Stimulated activated CD8-positive, alpha-beta memory T cell treated with anti-CD3 and anti-CD28 coated beads, Interleukin-4, amount 100 ng/mL, for 48 hours (primary cell): ENCODE measurements at regions not wholly inside any gene's neighbourhood (a gene's known extent, or its start where the extent isn't known, plus 50 kb on each side); places are given as distances from the start of the nearest gene placed in this dataset.
"Not testable (repeated sequence)": the region's sequence is repeated elsewhere in the genome, so short reads cannot be mapped to it uniquely, and the experiment has no call there.

Experiments
- DNase-seq: peaks from one replicate; pipeline ENCODE4 v3.0.0-alpha.2; 2020

DNA sequence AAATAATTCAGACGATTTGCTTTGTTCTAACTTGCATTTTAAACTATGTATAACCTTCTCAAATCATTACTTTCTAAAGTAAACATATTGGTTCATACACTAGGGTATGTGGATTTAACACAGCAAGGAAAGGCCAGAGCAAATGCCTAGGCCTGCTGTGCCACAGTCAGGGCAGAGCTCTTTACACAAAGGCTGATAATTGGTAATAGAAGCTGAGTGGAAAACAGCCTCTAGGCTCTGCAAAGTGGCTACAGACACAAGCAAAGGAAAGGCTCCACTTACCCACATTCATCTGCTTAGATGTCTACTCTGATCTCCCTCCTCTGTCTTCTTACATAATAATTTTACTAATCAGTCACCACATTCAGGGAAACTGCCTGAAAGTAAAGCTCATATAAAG lies 382.9 kb downstream of the OLFM4 start:
- no peak for DNase-seq

DNA sequence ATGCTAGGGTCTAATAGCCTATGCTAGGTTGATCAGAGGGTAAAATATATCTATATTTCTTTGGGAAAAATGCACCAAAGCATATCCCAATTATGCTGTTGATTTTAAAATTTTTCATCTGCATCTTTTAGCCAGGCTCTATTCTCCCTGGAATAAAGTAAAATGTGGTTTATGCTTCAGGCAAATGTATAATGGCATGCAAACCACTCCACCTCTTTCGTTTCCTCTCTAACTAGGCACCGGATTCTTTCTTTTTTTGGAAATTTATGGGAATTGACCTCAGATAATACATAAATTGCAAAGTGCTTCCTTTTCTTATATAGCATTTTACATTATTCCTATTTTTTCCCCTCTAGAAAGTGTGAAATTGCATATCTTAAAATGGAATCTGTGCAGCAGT lies 386.5 kb downstream of the OLFM4 start:
- no peak for DNase-seq

DNA sequence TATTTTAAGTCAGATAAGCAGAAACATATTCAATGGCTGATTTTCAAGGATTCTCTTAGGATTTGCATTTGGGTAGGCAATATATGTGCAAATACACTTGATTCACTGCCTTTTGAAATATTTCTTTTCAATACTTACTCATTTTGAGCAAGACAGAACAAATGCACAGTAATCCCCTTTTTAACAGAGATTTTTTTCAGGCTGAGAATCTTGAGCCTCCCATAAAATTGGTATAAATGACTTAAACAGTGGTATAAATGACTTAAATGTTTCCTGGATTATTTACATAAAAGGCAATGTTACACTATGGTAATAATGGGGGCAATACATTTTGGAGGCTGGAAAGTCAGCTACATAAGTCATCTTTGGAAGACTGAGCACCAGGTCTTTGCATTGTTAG lies 389.0 kb downstream of the OLFM4 start:
- DNase-seq = no peak

DNA sequence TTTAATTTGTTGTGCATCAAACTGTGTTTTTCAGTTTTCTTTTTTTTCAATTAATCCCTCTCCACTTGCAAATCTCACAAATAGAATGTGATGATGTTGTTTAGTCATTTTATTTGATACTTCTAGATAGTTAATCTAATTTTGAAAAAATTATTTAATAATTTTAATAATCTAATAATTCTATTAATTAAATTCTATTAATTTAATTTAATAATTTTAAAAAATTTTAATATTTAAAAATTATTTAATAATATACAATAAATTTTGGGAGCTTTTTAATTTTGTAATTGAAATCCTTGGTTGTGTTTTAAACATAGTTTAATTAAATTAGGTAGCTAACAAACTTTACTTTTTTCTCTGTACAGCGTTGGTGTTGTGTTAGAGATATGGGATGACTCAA lies 393.8 kb downstream of the OLFM4 start:
- no peak for DNase-seq

DNA sequence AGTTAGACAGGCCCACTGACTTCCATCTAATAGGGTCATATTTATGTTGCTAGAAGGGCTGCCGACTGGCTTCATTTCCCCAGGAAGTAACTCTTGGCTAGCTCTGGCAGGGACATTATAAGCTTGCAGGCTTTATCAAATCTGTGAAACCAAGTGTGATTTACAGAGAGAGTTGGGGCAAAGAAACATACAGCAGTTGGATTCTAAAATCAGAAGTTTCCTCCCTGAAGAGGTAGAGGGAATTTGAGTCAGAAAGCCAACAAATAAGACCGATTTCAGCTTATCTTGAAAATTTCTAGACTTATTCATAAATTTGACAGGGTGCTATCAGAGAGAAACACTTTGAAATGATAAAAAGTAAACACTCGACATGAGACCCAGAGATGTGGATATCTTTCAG lies 407.8 kb downstream of the OLFM4 start:
- no peak for DNase-seq

DNA sequence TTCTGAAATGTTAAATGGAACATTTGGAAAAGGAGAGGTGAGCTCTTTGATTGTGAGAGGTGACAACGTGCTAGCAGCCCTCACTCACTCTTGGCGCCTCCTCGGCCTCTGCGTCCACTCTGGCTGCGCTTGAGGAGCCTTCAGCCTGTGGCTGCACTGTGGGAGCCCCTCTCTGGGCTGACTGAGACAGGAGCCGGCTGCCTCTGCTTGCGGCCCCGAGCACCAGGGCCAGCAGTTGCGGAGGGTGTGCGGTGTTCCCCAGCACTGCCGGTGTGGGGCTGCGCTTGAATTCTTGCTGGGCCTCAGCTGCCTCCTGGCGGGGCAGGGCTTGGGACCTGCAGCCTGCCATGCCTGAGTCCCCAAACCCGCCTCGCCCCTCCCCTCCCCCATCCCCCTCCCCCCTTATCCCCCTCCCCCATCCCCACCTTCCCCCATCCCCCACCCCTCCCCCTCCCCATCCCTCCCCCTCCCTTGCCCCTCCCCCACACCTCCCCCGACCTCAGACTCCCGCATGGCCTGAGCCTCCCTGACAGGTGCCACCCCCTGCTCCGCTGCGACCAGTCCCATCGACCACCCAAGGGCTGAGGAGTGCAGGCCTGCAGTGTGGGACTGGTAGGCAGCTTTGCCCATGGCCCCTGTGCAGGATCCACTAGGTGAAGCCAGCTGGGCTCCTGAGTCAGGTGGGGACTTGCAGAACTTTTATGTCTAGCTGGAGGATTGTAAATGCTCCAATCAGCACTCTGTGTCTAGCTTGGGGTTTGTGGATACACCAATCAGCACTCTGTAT lies 411.0 kb downstream of the OLFM4 start:
- DNase-seq = no peak

DNA sequence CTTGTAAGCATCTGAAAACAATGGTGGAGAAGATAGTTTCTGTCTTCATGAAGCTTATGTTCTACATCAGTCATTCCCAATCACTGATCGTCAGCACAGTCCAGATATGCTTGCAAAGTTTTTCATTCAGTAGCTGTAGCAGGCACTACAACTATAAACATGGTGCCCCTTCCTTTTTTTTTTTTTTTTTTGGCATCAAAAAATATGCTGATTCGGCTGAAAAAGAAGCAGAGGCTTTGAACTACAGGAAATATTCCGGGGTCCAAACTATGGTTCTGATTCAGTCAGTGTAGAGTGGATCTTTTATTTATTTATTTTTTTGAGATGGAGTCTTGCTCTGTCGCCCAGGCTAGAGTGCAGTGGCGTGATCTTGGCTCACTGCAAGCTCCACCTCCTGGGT lies 414.4 kb downstream of the OLFM4 start:
- DNase-seq = no peak

DNA sequence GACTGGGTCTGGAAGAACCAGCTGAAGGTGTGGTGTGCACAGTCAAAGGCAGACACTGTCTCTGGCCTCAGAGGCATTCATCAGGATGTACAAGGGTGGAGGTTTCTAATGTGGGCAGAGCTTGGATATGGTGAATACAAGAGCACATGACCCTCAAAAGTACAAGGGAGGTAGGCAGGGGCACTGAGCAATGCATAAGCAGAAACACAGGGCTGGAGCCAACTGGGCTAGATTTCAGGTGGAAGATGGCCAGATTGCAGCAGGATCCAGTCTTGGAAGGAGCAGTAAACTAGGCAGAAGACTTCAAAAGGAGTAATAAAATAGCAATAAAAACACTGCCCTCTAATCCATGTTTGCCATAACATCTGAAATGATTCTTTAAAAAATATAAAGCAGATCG lies 417.1 kb downstream of the OLFM4 start:
- no peak for DNase-seq

DNA sequence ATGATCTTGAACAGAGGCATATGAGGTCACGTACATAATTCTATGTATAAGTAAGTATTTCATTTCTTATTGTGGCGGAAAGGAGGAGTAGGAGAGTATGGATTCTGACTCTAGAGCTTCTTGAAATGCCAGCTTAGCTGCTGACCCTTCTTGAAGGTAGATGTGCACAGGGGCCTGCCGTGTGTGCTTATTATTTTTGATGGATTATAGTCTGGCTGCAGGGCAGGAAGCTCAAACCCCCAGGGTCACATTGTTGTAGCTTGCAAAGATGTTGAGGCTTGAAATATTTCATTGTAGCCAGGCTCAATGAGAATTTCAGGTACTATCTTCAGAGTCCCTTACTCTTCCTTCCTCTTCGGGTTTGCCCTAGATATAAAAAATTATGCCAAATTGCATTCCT lies 418.8 kb downstream of the OLFM4 start:
- no peak for DNase-seq

DNA sequence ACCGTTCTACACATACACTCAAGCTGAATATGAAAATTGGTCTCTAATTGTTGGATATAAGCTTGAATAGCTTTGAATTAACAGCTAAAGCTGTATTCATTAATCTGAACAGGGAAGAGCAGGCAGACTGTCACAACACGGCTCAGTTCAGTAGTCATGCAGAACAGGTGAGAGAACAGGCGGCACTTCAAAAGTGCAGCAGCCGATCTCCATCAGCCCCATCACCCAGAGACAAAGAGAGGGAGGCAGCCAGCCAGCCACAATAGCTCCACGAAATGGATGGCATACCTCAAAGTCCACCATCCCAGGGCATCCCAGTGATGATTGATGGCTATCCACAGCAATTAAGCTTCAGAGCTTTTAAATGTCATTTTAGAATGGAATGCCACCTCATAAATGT lies 419.2 kb downstream of the OLFM4 start:
- DNase-seq = no peak

DNA sequence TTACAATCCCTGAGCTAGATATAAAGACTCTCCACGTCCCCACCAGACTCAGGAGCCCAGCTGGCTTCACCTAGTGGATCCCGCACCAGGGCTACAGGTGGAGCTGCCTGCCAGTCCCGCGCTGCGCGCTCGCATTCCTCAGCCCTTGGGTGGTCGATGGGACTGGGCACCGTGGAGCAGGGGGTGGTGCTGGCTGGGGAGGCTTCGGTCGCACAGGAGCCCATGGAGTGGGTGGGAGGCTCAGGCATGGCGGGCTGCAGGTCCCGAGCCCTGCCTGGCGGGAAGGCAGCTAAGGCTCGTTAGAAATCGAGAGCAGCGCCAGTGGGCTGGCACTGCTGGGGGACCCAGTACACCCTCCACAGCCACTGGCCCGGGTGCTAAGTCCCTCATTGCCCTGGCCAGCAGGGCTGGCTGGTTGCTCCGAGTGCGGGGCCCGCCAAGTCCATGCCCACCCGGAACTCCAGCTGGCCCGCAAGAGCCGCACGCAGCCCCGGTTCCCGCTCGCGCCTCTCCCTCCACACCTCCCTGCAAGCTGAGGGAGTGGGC lies 423.7 kb downstream of the OLFM4 start:
- DNase-seq = not testable (repeated sequence)

DNA sequence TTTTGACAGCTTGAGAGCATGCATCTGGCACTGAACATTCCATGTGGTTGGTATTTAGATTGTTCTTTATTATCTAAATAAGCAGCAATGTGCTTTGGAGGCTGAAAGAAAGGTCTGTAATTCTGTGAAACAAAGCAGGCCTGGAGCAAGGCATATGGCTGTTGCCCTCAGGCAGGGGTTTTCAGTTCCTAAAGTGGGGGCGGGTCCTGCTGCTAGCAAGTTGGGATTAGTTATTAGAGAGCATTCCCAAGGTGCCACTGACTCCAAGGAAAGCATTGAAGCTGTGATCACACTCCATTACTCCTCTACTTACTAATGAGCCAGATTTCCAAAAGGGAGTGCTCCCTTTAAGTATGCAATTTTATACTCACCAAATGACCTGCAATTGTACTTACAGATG lies 432.2 kb downstream of the OLFM4 start:
- DNase-seq = no peak

DNA sequence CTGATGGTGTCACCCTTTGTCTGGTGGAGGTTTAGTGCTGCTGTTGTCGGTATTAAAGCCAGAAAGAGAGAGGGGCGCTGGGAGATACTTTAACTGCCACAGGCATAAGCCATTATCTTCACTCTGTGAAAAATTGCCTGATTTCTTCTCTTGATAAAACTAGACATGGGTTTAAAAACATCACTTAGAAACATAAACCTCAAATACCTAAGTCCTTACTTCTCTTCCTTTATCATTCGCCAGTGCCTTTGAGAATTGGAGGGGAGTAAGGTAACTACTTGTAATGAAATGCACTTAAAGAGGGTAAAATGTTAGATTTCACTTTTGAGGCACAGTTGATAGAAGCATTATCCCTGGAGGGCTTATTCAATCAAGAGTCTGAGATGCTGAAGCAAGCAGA lies 434.5 kb downstream of the OLFM4 start:
- no peak for DNase-seq

DNA sequence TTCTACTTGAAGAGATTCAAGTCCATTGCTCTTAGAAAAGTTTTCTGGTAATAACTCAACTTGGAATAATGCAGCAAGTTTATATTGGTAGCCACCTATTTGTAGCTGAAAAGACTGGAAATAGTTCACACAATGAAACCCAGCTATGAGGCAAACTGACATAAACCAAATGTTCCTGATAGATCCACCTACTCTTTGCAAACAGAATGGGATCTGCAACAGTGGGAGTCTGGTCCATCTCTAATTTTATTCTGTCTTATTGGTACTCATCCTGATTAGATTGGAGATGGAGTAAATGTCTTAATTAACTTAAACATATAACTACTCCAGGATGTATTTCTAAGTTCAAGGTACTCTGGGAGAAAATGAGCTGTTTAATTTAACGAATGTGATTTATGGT lies 438.0 kb downstream of the OLFM4 start:
- no peak for DNase-seq

DNA sequence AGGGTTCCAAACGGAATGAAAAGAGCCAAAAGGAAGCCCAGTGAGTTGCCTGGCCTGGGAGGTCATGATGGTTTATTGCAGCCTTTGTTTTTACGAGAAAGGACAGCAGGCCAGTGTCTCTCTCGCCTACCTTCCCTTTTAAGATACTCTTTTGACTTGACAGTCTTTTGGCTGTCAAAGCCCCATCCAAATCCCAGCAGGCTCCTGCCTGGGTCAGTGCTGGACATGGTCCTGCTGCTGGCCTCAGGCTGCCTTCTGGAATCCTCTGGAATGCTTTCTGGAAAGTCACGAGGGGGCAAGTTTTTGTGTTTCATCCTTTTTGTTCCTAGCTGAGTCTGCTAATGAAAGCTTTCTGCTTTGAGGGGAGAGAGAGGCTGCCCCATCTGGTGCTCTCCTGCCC lies 444.8 kb downstream of the OLFM4 start:
- no peak for DNase-seq

DNA sequence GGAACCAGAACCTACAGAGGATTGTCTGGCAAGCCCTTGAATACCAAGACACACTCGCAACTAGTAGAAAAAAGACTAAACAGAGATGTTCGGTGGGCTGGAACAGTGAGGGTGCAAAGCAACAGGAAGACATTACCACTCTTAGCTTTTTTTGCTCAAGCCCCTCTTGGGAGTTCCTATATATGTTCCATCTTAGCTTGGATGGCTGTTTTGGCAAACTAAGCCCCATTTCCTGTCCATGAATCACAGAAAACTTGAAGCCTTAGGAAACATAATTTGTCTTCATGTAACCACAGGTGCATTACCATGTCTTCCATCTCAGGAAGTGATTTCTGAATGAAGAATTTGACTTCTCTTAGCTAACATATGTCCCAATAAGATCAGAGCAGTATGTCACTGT lies 446.3 kb downstream of the OLFM4 start:
- no peak for DNase-seq

DNA sequence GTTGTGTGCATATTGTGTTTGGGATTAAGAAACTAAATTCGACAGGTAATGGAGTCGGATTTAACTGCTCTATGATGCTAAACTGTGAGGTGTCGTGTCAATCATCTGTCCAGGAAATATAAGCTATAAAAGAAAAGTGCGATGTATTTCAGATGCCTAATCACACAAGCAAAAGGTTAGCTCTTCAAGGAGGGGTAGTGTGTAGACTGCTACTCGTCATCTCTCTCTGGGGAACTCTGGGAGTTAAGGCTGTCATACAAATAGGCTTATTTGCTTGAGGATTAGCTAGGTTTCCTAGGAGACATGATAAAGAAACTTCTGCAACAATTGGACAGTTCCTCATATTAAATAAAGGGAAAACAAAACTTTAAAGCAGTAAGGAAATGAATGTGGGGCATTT lies 462.1 kb downstream of the OLFM4 start:
- no peak for DNase-seq

DNA sequence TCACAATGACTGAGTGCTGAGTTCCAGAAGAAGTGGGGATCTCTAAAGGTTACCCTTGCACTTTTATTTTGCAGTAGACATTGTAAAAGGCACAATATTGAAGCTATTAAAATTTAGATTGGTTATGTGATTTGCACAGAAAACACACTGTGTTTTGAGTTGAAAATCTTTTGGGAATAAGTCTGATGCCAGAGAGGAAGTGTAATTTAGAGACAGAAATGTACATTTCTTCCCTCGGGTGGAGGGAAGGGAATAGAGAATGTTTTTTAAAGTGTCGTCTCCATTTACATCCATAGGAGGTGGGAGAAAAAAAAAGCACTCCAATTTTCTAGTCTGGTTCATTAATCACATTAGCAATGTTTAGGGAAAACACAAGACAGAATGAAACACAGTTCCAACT lies 465.8 kb downstream of the OLFM4 start:
- no peak for DNase-seq

DNA sequence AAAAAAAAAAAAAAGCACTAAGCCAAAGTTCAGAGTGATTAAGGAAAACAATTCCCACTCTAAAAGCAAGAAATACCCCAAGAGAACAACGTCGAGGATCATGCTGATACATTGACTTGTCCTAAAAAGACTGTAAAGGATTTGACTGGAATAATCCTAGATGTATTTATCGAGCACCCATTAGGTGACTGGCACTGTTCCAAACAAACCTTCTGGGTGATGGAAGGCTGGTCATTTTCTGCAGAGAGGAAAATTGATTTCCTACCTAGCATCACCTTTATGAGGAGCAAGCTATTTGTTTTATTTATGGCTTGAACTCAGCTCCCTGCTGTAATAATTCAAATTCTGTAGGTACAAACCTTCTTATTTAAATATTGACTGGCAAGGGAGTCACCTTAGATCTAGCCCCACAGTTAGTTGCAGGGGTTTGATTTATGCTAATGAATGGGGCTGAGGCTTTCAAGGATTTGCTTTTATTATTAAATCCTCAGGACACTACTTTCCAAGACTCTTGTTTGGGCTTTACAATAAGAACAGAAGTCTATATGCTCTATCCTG lies 471.0 kb downstream of the OLFM4 start:
- no peak for DNase-seq

DNA sequence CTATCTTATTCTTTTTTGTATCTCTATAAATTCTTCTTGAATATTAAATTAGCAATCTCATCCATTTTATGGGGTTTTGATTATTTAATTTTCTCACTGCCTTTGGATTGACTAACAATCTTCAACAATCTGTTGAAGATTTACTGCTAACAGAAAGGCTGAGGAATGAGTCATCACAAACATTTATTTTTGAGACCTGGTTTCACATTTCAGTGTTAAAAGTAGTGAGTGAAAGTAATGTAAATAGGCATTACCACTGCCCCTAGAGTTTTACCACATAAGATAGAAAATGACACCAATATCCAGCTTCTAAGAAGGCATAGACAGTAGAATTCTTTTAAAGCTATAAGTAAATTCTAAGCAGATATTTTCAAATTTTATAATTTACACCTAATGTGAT lies 472.8 kb downstream of the OLFM4 start:
- DNase-seq = no peak

DNA sequence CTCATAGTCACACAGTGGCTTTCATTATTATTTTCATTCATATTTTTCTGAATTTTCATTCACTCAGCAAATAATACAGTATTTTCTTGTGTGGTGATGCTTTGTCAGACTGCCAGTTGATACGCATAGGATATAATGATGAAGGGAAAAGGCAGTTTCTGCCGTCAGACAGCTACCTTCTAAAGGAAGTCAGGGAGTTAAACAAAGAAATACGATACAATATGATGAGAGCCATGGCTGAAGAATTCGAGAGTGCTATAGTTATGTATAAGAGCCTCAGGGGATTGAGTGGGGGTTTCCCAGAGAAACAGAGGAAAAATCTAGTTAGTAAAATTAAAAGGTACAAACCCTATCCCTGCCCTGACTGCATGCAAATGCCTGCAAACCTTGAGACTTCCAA lies 479.1 kb downstream of the OLFM4 start:
- DNase-seq = no peak

DNA sequence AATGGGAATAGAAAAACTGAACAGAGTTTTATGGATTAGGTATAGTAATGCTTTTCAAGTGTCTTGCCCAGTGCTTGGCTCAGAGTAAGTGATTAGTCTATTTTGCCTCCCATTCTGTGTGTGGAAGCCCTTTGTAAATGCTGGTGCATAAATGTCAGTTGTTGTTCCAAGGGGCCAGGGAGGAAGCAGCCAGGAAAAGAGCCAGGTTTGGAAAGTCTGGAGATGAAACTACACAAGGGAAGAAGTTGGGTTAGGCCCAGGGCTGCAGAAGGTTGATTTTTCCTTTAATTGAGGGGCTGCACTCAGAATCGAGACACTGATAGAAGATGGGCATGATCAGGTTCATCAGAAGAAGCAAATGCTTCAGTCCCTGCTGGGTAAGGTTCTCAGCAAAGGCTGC lies 484.0 kb downstream of the OLFM4 start:
- DNase-seq = no peak

DNA sequence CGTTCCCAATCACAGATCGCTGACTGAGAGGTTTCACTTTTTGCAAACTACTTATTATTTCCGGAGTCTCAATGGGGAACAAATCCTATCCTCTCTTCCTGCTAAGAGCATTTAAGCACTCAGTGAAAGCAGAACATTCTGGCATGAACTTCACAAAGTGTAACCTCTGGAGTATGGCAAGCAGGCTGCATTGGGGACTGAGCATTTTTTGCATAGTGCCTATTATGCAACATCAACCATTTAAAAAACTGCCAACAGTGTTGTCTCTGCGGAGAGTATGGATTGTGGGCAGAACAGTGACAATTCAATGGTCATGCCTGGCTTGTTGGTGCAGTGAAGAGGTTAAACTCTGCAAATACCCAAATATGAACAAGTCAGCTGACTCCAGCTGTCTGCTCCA lies 484.6 kb downstream of the OLFM4 start:
- no peak for DNase-seq

DNA sequence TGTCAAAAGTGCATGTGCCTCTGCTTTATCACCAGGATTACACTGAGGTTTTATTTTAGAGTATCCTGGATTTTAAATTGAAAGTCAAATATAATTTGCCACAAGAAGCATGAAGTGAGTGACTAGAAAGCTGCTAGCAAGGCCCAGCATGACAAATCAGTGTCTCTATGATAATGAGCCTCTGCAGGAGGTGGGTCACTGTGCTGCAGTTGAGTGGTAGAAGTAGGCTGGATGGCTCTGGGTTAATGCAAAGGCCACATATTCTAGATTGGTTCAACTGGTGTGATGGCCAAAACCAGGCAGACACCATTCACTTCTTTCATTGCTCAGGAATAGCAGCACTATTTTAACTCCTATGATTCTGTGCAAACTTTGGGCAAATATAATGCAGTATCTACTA lies 491.5 kb downstream of the OLFM4 start:
- DNase-seq = no peak

DNA sequence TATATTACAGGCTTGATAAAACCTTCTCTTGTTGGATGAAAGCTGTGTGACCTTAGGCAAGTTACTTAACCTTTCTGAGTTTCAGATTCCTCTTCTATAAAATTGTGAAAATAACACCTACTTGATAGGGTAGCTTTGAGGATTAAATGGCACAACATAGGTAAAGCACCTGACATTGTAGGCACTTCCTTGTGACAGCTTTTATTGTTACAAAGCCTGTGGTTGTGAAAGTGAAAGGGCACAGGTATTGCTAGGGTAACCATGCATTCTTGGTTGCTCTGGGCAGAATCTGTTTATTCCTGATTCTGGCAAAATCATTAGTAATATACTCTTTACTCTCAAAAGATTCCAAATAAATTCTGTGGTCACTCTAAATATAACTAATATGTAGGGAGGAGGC lies 493.4 kb downstream of the OLFM4 start:
- DNase-seq = no peak
